ENCODE measurements at regions not wholly inside any gene's neighbourhood (a gene's known extent, or its start where the extent isn't known, plus 50 kb on each side); places are given as distances from the start of the nearest gene placed in this dataset.

GRCh38 chr7:136347488-136347887 lies 370.3 kb upstream of the MTPN start:
- Histone ChIP-seq H4K20me1 (ENCODE audit: insufficient read depth, low read length, poor library complexity, severe bottlenecking) (no peaks in the 10 kb centered on the region), H3K4me2 (ENCODE audit: low read depth, low read length, poor library complexity, severe bottlenecking) (no peak overlapping the region), H3K4me1 (ENCODE audit: insufficient read depth, low read length, poor library complexity, severe bottlenecking) (no peaks in the 10 kb centered on the region), H2AFZ (ENCODE audit: low read length) (no peak overlapping the region), H3F3A (ENCODE audit: low read depth) (no peaks in the 10 kb centered on the region), H3K36me3 (ENCODE audit: insufficient read depth, low read length) (no peaks in the 10 kb centered on the region), H3K79me2 (ENCODE audit: insufficient read depth, low read length) (no peaks in the 10 kb centered on the region), H3K27me3 (ENCODE audit: insufficient read depth, low read length, poor library complexity, severe bottlenecking) (no peaks in the 10 kb centered on the region), H3K9me2 (replicated peaks; ENCODE audit: low read depth, low read length) (no peaks in the 10 kb centered on the region), H3K9me3 (ENCODE audit: insufficient read depth, low read depth, low read length) (no peaks in the 10 kb centered on the region; the same call in 1 of the 2 replicates), H3K9ac (ENCODE audit: low read depth, low read length, poor library complexity, severe bottlenecking) (no peak overlapping the region), H3K4me3 (ENCODE audit: low read length, poor library complexity, severe bottlenecking) (no peak overlapping the region)
- TF ChIP-seq EZH2phosphoT487 (IDR thresholded peaks at IDR 0.05; ENCODE audit: borderline replicate concordance) (no peak), CTCF (conservative IDR thresholded peaks at IDR 0.05; ENCODE audit: low read length) (no peak)

- TF ChIP-seq EZH2phosphoT487 (IDR thresholded peaks at IDR 0.05; ENCODE audit: borderline replicate concordance) (no peak), CTCF (conservative IDR thresholded peaks at IDR 0.05; ENCODE audit: low read length) (no peak)
- no peaks in the 10 kb centered on the region for H3K27me3 ChIP-seq (ENCODE audit: insufficient read depth, low read length, poor library complexity, severe bottlenecking)
Measured at GRCh38 chr7:136342251-136342650, 365.1 kb upstream of the MTPN start.

GRCh38 chr7:136339464-136339863 lies 362.3 kb upstream of the MTPN start:
- Histone ChIP-seq H3K9ac (ENCODE audit: low read depth, low read length, poor library complexity, severe bottlenecking) (no peak overlapping the region), H3K9me3 (ENCODE audit: insufficient read depth, low read depth, low read length) (no peaks in the 10 kb centered on the region), H3K4me1 (ENCODE audit: insufficient read depth, low read length, poor library complexity, severe bottlenecking) (no peaks in the 10 kb centered on the region), H3F3A (ENCODE audit: low read depth) (no peaks in the 10 kb centered on the region), H4K20me1 (ENCODE audit: insufficient read depth, low read length, poor library complexity, severe bottlenecking) (no peaks in the 10 kb centered on the region), H2AFZ (ENCODE audit: low read length) (no peak overlapping the region), H3K9me2 (replicated peaks; ENCODE audit: low read depth, low read length) (no peaks in the 10 kb centered on the region), H3K36me3 (ENCODE audit: insufficient read depth, low read length) (no peaks in the 10 kb centered on the region), H3K79me2 (ENCODE audit: insufficient read depth, low read length) (no peaks in the 10 kb centered on the region), H3K4me3 (ENCODE audit: low read length, poor library complexity, severe bottlenecking) (no peak overlapping the region), H3K4me2 (ENCODE audit: low read depth, low read length, poor library complexity, severe bottlenecking) (no peak overlapping the region), H3K27me3 (ENCODE audit: insufficient read depth, low read length, poor library complexity, severe bottlenecking) (no peaks in the 10 kb centered on the region)
- TF ChIP-seq CTCF (conservative IDR thresholded peaks at IDR 0.05; ENCODE audit: low read length) (no peak), EZH2phosphoT487 (IDR thresholded peaks at IDR 0.05; ENCODE audit: borderline replicate concordance) (no peak)

More at GRCh38 chr7:136342251-136342650, 365.1 kb upstream of the MTPN start:
- Histone ChIP-seq H3K4me3 (ENCODE audit: low read length, poor library complexity, severe bottlenecking) (no peak overlapping the region), H2AFZ (ENCODE audit: low read length) (no peak overlapping the region), H3K9me3 (ENCODE audit: insufficient read depth, low read depth, low read length) (no peaks in the 10 kb centered on the region), H3K4me2 (ENCODE audit: low read depth, low read length, poor library complexity, severe bottlenecking) (no peak overlapping the region), H4K20me1 (ENCODE audit: insufficient read depth, low read length, poor library complexity, severe bottlenecking) (no peaks in the 10 kb centered on the region), H3F3A (ENCODE audit: low read depth) (no peaks in the 10 kb centered on the region), H3K36me3 (ENCODE audit: insufficient read depth, low read length) (no peaks in the 10 kb centered on the region), H3K9ac (ENCODE audit: low read depth, low read length, poor library complexity, severe bottlenecking) (no peak overlapping the region), H3K79me2 (ENCODE audit: insufficient read depth, low read length) (no peaks in the 10 kb centered on the region), H3K4me1 (ENCODE audit: insufficient read depth, low read length, poor library complexity, severe bottlenecking) (no peaks in the 10 kb centered on the region), H3K9me2 (replicated peaks; ENCODE audit: low read depth, low read length) (no peaks in the 10 kb centered on the region)

All from Loucy (cell line).